Calu3 (cell line): ENCODE measurements at regions not wholly inside any gene's neighbourhood (a gene's known extent, or its start where the extent isn't known, plus 50 kb on each side); places are given as distances from the start of the nearest gene placed in this dataset.

Experiments
- BruUV-seq: library from RNA; stranded (reverse); fragments of 400-500 nt; replicated peaks from 2 replicates; lab custom pipeline; 2021; lab: Mats Ljungman, UMichigan
- CTCF ChIA-PET: fragments of 300-600 bp; sonication (Branson Sonifier 250); formaldehyde crosslinking; loops from one replicate; lab custom pipeline; 2022; ENCODE audit warnings: antibody characterized with exemption; lab: Charles Lee
- DNase-seq: peaks from one replicate; pipeline ENCODE4 v3.0.0; 2022
- H3K27ac Mint-ChIP-seq: one replicate; pipeline ENCODE4 v1.8.0; 2022; ENCODE audit warnings: mixed read lengths; ENCODE audit not compliant: unreplicated experiment
- H3K27me3 Mint-ChIP-seq: one replicate; pipeline ENCODE4 v1.8.0; 2022; ENCODE audit warnings: mixed read lengths; ENCODE audit not compliant: unreplicated experiment
- H3K36me3 Mint-ChIP-seq: one replicate; pipeline ENCODE4 v1.8.0; 2022; ENCODE audit warnings: mild to moderate bottlenecking, moderate library complexity, mixed read lengths; ENCODE audit not compliant: insufficient read depth, unreplicated experiment
- H3K4me1 Mint-ChIP-seq: one replicate; pipeline ENCODE4 v1.8.0; 2022; ENCODE audit warnings: mild to moderate bottlenecking, low read depth, mixed read lengths; ENCODE audit not compliant: unreplicated experiment
- H3K4me3 Mint-ChIP-seq: one replicate; pipeline ENCODE4 v1.8.0; 2022; ENCODE audit warnings: mild to moderate bottlenecking, low read depth, moderate library complexity, mixed read lengths; ENCODE audit not compliant: unreplicated experiment
- H3K9me3 Mint-ChIP-seq: one replicate; pipeline ENCODE4 v1.8.0; 2022; ENCODE audit warnings: low read depth, mixed read lengths; ENCODE audit not compliant: unreplicated experiment
- intact Hi-C: fragments of 100-400 bp; cut with micrococcal nuclease; formaldehyde crosslinking; loops from one replicate; pipeline ENCODE4 v1.10.0; 2022; ENCODE audit not compliant: unreplicated experiment
- TF ChIP-seq, protein P1 (sequence below): fragments of 200-600 bp; IDR thresholded peaks from one replicate; pipeline ENCODE4 v1.8.0; 2022; ENCODE audit warnings: antibody characterized with exemption; ENCODE audit not compliant: unreplicated experiment

DNA sequence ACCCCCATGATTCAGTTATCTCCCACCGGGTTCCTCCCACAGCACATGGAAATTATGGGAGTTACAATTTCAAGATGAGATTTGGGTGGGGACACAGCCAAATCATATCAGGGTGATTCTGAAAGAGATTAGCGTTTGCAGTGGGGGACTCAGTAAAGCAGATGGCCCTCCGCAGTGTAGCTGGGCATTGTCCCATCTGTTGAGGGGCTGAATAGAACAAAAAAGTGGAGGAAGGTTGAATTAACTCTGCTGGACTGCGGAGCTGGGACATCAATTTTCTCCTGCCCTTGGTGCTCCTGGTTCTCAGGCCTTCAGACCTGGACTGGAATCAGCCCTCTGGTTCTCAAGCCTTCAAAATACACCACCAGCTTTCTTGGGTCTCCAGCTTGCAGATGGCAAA lies 55.2 kb upstream of the CACNA1A start:
- H3K27ac Mint-ChIP-seq: no peak overlapping the region
- no peaks in the 10 kb centered on the region for H3K4me1 Mint-ChIP-seq
- no peaks in the 10 kb centered on the region for H3K36me3 Mint-ChIP-seq
- H3K9me3 Mint-ChIP-seq: no peaks in the 10 kb centered on the region
- CTCF ChIA-PET: no interaction called here
- no peak overlapping the region for H3K4me3 Mint-ChIP-seq
- intact Hi-C loops: no loop called here
- no TSS peak for BruUV-seq
- TF ChIP-seq, protein P1, sequence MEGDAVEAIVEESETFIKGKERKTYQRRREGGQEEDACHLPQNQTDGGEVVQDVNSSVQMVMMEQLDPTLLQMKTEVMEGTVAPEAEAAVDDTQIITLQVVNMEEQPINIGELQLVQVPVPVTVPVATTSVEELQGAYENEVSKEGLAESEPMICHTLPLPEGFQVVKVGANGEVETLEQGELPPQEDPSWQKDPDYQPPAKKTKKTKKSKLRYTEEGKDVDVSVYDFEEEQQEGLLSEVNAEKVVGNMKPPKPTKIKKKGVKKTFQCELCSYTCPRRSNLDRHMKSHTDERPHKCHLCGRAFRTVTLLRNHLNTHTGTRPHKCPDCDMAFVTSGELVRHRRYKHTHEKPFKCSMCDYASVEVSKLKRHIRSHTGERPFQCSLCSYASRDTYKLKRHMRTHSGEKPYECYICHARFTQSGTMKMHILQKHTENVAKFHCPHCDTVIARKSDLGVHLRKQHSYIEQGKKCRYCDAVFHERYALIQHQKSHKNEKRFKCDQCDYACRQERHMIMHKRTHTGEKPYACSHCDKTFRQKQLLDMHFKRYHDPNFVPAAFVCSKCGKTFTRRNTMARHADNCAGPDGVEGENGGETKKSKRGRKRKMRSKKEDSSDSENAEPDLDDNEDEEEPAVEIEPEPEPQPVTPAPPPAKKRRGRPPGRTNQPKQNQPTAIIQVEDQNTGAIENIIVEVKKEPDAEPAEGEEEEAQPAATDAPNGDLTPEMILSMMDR: no peak
- DNase-seq: no peak
- H3K27me3 Mint-ChIP-seq: peaks cover 60% of the 10 kb centered on the region

DNA sequence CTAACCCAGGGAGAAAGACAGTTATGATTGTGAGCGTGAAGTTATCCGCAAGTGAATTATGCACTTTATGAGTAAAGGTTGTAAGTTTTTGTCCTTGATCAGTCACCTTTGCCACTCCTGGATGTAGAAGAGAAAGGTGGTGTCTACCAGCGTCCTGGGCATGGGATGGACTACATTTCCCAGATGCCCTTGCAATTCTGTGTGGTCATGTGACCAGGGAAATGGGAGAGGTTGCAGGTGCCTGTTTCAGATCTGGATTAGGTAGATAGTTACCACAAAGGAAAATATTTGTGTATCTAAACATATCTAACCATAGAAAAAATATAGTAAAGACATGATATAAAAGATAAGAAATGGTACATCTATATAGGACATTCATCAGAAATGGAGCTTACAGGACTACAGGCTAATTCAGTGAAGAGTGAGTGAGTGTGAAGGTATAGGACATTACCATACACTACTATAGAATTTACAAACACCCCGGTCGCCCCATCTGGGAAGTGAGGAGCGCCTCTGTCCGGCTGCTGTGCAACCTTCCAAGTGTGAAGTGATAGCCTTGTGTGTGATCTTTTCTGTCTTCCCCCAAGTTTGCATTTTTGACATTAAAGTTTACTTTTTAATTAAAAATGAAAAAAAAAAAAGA lies 51.6 kb upstream of the CACNA1A start:
- H3K9me3 Mint-ChIP-seq: no peaks in the 10 kb centered on the region
- peak; percentile 13 for DNase-seq
- H3K4me3 Mint-ChIP-seq: no peak overlapping the region
- TF ChIP-seq, protein P1: no peak
- CTCF ChIA-PET: no interaction called here
- BruUV-seq: no TSS peak
- H3K4me1 Mint-ChIP-seq: no peaks in the 10 kb centered on the region
- intact Hi-C loops: no loop called here
- H3K36me3 Mint-ChIP-seq: no peaks in the 10 kb centered on the region
- H3K27me3 Mint-ChIP-seq: peaks cover 77% of the 10 kb centered on the region
- H3K27ac Mint-ChIP-seq: no peak overlapping the region

DNA sequence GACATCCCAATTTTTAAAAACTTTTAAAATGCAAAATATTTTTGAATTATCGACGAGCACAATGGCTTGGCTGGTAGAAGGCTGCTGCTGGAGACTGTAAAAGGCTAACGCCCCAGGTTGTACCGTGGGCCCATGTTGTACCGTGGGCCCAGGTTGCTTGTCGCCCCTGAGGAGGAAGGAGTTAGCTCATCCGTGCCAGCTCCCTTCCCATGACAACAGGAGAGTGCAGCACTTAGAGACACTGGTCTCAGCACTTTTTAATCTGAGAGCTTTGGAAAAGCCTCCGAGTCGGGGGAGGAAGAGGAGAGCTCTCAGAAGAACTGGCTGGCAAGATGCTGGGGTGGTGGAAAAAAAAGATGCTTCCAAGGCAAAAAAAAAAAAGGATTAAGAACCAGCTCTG lies 50.3 kb upstream of the CACNA1A start:
- no peak overlapping the region for H3K27ac Mint-ChIP-seq
- no TSS peak for BruUV-seq
- H3K4me3 Mint-ChIP-seq: no peak overlapping the region
- no peaks in the 10 kb centered on the region for H3K9me3 Mint-ChIP-seq
- CTCF ChIA-PET: interaction anchor here (0.7 kb wide), 2 partner anchors 553 to 1522 kb away, joined by 3 to 4 read pairs; no protein-coding TSS in a partner anchor
- peaks cover 88% of the 10 kb centered on the region for H3K27me3 Mint-ChIP-seq
- DNase-seq: no peak
- TF ChIP-seq, protein P1: no peak
- H3K4me1 Mint-ChIP-seq: no peaks in the 10 kb centered on the region
- no peaks in the 10 kb centered on the region for H3K36me3 Mint-ChIP-seq
- intact Hi-C loops: no loop called here
